Neural cell (in vitro differentiated cells): ENCODE measurements at regions not wholly inside any gene's neighbourhood (a gene's known extent, or its start where the extent isn't known, plus 50 kb on each side); places are given as distances from the start of the nearest gene placed in this dataset.

Experiments used
- CTCF ChIP-seq: fragments of 450-650 bp; IDR thresholded peaks from 2 replicates; pipeline ENCODE4 v1.5.1; 2014; ENCODE audit warnings: antibody characterized with exemption, mild to moderate bottlenecking, moderate library complexity; ENCODE audit not compliant: poor library complexity, severe bottlenecking
- EZH2 ChIP-seq: fragments of 200-600, 300-800 bp; shearing (Covaris generic), sonication (generic); IDR thresholded peaks from 2 replicates; pipeline ENCODE4 v1.6.1; 2014; ENCODE audit warnings: antibody characterized with exemption, low read length, borderline replicate concordance, mild to moderate bottlenecking; ENCODE audit not compliant: insufficient read depth, poor library complexity, severe bottlenecking
- MXI1 ChIP-seq: fragments of 450-650 bp; conservative IDR thresholded peaks from 2 replicates; pipeline ENCODE4 v1.6.1; 2014; ENCODE audit warnings: antibody characterized with exemption, mild to moderate bottlenecking; ENCODE audit not compliant: poor library complexity, severe bottlenecking
- RAD21 ChIP-seq: fragments of 450-650 bp; conservative IDR thresholded peaks from 2 replicates; pipeline ENCODE4 v1.6.1; 2014; ENCODE audit warnings: antibody characterized with exemption, mild to moderate bottlenecking, moderate library complexity

DNA sequence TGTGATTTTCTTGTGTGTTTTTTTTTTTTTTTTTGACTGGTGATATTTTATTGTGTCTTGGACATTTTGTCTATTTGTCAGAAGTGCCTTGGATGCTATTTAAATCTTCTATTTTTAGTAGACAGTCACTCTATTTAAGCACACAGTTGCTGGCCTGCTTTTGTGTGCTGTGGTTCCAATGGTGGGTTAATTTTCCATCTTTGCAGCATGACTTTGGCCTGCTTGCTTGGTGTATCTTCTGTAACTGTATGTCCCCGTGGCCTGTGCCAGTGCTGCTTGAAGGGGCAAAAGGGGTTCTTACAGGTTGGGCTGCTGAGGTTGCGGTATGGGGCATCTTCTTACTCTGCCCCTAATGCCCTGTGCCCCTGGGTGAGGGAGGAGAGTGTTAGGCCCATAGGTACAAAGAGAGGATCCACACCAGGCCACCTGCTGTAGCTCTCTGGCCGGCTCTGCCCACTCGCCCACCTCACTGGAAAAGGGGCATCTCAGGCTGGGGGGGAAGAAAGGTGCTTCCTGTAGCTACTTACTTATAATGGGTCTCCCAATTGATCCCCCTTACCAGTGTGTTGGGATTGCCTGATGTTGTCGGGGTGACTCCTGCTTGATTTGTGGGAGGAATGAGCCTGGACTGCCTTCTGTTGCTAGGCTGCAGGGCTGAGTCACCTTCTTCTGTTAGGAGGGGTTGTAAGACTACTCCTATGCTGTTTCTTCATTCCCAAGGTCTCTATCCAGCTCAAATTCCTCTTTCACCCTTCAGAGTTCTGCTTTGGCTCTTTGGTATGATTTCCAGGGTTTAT lies 490.0 kb upstream of the HS6ST1 start:
- no peak for TF ChIP-seq CTCF
- TF ChIP-seq RAD21, result no peak
- no peak for TF ChIP-seq MXI1
- TF ChIP-seq EZH2, result no peak
